MM.1S (cell line): ENCODE measurements at regions not wholly inside any gene's neighbourhood (a gene's known extent, or its start where the extent isn't known, plus 50 kb on each side); places are given as distances from the start of the nearest gene placed in this dataset.

ENCODE experiments used
- DNase-seq: peaks from one replicate; pipeline ENCODE4 v3.0.0-alpha.2; 2015
- H2AFZ ChIP-seq: fragments of 300-600 bp; sonication (generic); 2 replicates; pipeline ENCODE4 v1.6.0; 2016; ENCODE audit warnings: antibody characterized with exemption, low read length
- H3F3A ChIP-seq: fragments of 300-600 bp; sonication (generic); 2 replicates; pipeline ENCODE4 v1.6.1; 2016; ENCODE audit warnings: mild to moderate bottlenecking, antibody characterized with exemption, low read length, moderate library complexity, mixed read lengths; ENCODE audit not compliant: insufficient read depth
- H3K27ac ChIP-seq: fragments of 300-600 bp; sonication (generic); 2 replicates; pipeline ENCODE4 v1.5.1; 2016; ENCODE audit warnings: mild to moderate bottlenecking, low read length
- H3K27me3 ChIP-seq: fragments of 300-600 bp; sonication (generic); replicated peaks from 2 replicates; pipeline ENCODE4 v1.6.0; 2016; ENCODE audit warnings: low read length; ENCODE audit not compliant: insufficient read depth
- H3K36me3 ChIP-seq: fragments of 300-600 bp; sonication (generic); replicated peaks from 2 replicates; pipeline ENCODE4 v1.6.1; 2016; ENCODE audit warnings: mild to moderate bottlenecking, low read length, mixed read lengths; ENCODE audit not compliant: insufficient read depth
- H3K4me1 ChIP-seq: fragments of 300-600 bp; sonication (generic); 2 replicates; pipeline ENCODE4 v1.6.1; 2016; ENCODE audit warnings: low read length, mixed read lengths
- H3K4me2 ChIP-seq: fragments of 300-600 bp; sonication (generic); 2 replicates; pipeline ENCODE4 v1.6.0; 2016; ENCODE audit warnings: low read depth, low read length
- H3K4me3 ChIP-seq: fragments of 300-600 bp; sonication (generic); 2 replicates; pipeline ENCODE4 v1.5.1; 2016; ENCODE audit warnings: low read length, mixed read lengths
- H3K79me2 ChIP-seq: fragments of 300-600 bp; sonication (generic); 2 replicates; pipeline ENCODE4 v1.6.1; 2016; ENCODE audit warnings: mixed run types, low read length, mixed read lengths
- H3K9ac ChIP-seq: fragments of 300-600 bp; sonication (generic); 2 replicates; pipeline ENCODE4 v1.6.1; 2016; ENCODE audit warnings: low read length, mixed read lengths
- H3K9me2 ChIP-seq: fragments of 300-600 bp; sonication (generic); replicated peaks from 2 replicates; pipeline ENCODE4 v1.6.1; 2016; ENCODE audit warnings: mild to moderate bottlenecking, low read length, mixed read lengths; ENCODE audit not compliant: insufficient read depth
- H3K9me3 ChIP-seq: fragments of 300-600 bp; sonication (generic); replicated peaks from 2 replicates; pipeline ENCODE4 v1.6.1; 2016; ENCODE audit warnings: mild to moderate bottlenecking, low read length, mixed read lengths; ENCODE audit not compliant: insufficient read depth
- H4K20me1 ChIP-seq: fragments of 300-600 bp; sonication (generic); 2 replicates; pipeline ENCODE4 v1.6.1; 2016; ENCODE audit warnings: mild to moderate bottlenecking, low read length, moderate library complexity, mixed read lengths; ENCODE audit not compliant: insufficient read depth
- EZH2 ChIP-seq: fragments of 300-600 bp; sonication (generic); optimal IDR thresholded peaks from 2 replicates; pipeline ENCODE3; 2017; ENCODE audit warnings: low read depth, mild to moderate bottlenecking, antibody characterized with exemption, low read length, mixed read lengths
- EZH2phosphoT487 ChIP-seq: fragments of 300-600 bp; sonication (generic); IDR thresholded peaks from 2 replicates; pipeline ENCODE4 v1.6.1; 2018; ENCODE audit warnings: antibody characterized with exemption, low read length
- TF ChIP-seq, protein P1 (sequence below): fragments of 300-600 bp; sonication (generic); IDR thresholded peaks from 2 replicates; pipeline ENCODE4 v1.5.1; 2016; ENCODE audit warnings: antibody characterized with exemption, low read length, mixed read lengths

DNA sequence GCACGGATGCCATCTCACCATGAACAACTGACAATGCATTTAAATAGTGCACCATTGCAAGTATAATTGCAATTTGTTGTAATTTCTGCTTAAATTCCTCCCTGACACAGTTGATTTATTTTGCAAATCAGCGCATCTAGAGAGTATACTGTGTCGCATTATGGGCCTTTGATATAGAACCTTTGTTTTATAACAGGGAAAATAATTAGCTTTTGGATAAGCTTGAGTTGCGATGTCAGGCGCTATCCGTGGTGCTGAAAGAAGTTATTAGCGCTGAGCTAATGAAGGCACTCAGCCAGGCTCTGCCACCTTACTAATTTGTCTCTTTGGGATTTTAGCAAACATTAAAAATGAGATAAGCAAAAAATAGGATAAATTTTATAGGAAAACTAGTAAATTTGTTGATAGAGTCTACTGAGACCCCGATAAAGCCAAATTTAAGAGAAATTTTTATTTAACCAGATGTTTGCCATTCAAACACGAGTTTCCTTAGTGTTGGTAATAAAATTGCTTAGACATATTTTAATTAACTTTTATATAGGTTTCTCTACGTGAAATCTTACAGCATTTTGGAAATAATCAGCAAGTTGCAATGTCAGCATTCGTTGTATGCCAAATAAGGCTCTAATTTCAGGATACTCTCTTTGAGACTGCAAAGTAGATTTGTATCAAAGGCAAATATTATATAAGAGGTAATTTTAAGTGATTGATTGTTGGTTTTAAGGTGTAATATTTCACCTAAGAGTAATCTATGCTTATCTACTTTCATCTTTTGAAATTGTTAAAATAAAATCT lies 355.5 kb downstream of the TLR4 start:
- Histone ChIP-seq H3K27me3 (no peaks in the 10 kb centered on the region), H4K20me1 (no peaks in the 10 kb centered on the region), H3K4me3 (no peak overlapping the region), H3F3A (no peaks in the 10 kb centered on the region), H3K9ac (no peak overlapping the region), H3K9me3 (no peaks in the 10 kb centered on the region), H3K4me1 (no peaks in the 10 kb centered on the region), H3K36me3 (no peaks in the 10 kb centered on the region), H3K9me2 (no peaks in the 10 kb centered on the region), H3K27ac (no peak overlapping the region), H3K79me2 (no peaks in the 10 kb centered on the region), H2AFZ (no peak overlapping the region), H3K4me2 (no peak overlapping the region)
- no peak for TF ChIP-seq EZH2phosphoT487
- TF ChIP-seq, protein P1, sequence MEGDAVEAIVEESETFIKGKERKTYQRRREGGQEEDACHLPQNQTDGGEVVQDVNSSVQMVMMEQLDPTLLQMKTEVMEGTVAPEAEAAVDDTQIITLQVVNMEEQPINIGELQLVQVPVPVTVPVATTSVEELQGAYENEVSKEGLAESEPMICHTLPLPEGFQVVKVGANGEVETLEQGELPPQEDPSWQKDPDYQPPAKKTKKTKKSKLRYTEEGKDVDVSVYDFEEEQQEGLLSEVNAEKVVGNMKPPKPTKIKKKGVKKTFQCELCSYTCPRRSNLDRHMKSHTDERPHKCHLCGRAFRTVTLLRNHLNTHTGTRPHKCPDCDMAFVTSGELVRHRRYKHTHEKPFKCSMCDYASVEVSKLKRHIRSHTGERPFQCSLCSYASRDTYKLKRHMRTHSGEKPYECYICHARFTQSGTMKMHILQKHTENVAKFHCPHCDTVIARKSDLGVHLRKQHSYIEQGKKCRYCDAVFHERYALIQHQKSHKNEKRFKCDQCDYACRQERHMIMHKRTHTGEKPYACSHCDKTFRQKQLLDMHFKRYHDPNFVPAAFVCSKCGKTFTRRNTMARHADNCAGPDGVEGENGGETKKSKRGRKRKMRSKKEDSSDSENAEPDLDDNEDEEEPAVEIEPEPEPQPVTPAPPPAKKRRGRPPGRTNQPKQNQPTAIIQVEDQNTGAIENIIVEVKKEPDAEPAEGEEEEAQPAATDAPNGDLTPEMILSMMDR = no peak
- no peak for TF ChIP-seq EZH2
- DNase-seq = peak; percentile 61

DNA sequence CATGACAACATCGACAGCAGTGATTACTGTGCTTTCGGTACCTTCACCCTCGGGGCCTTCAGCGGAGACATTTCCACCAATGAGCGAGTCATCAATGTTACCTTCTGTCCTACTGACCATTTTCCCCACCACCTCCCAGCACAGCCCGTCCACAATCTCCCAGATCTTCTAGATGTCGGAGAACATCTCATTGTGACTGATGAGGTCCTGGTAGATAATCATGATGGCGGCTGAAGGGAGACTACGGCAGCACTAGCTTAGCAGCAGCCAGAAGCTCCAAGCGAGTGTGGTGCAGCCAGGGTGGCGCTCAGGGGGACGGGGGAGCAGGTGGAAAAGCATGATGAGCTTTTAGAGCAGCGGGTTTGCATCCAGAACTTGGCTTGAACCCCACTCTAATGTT lies 379.0 kb downstream of the TLR4 start:
- no peaks in the 10 kb centered on the region for H3K9me3 ChIP-seq
- H3K36me3 ChIP-seq = no peaks in the 10 kb centered on the region
- no peaks in the 10 kb centered on the region for H3K27me3 ChIP-seq
- no peak overlapping the region for H3K27ac ChIP-seq
- DNase-seq = no peak
- no peaks in the 10 kb centered on the region for H3K79me2 ChIP-seq
- no peak overlapping the region for H3K9ac ChIP-seq
- TF ChIP-seq, protein P1 = no peak
- no peak for TF ChIP-seq EZH2
- no peaks in the 10 kb centered on the region for H3K4me1 ChIP-seq
- H3F3A ChIP-seq = no peaks in the 10 kb centered on the region
- no peak overlapping the region for H3K4me3 ChIP-seq
- H4K20me1 ChIP-seq = no peaks in the 10 kb centered on the region
- H2AFZ ChIP-seq = no peak overlapping the region
- no peaks in the 10 kb centered on the region for H3K9me2 ChIP-seq
- no peak overlapping the region for H3K4me2 ChIP-seq

DNA sequence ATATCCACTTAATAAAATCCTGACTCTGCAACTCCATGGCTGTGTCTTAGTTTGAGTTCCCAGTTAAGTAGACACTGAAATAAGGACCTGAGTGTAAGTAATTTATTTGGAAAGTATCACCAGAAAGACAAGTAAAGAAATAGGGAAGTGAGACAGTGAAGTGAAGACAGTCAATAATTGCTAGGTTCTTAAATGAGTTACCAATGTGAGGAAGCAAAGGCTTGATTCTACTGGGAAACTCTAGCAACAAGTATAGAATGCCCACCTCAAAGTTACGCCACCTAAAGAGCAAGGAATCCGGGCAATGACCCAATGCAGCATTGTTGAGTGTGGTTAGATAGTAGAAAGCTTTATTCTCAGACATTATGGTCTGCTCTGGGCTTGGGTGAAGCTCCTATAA lies 383.9 kb downstream of the TLR4 start:
- no peak for TF ChIP-seq EZH2phosphoT487
- TF ChIP-seq, protein P1 = no peak
- no peak for TF ChIP-seq EZH2
- no peaks in the 10 kb centered on the region for H3K27me3 ChIP-seq

More for the DNA sequence above, 383.9 kb downstream of the TLR4 start:
- no peaks in the 10 kb centered on the region for H3K36me3 ChIP-seq
- no peaks in the 10 kb centered on the region for H3F3A ChIP-seq
- H2AFZ ChIP-seq = no peak overlapping the region
- no peak overlapping the region for H3K9ac ChIP-seq
- DNase-seq = no peak
- no peak overlapping the region for H3K4me3 ChIP-seq
- no peaks in the 10 kb centered on the region for H3K9me3 ChIP-seq
- no peaks in the 10 kb centered on the region for H4K20me1 ChIP-seq
- H3K4me1 ChIP-seq = no peaks in the 10 kb centered on the region
- H3K27ac ChIP-seq = no peak overlapping the region
- no peaks in the 10 kb centered on the region for H3K79me2 ChIP-seq
- no peak overlapping the region for H3K4me2 ChIP-seq
- no peaks in the 10 kb centered on the region for H3K9me2 ChIP-seq
